ENCODE measurements at regions not wholly inside any gene's neighbourhood (a gene's known extent, or its start where the extent isn't known, plus 50 kb on each side); places are given as distances from the start of the nearest gene placed in this dataset.

DNA sequence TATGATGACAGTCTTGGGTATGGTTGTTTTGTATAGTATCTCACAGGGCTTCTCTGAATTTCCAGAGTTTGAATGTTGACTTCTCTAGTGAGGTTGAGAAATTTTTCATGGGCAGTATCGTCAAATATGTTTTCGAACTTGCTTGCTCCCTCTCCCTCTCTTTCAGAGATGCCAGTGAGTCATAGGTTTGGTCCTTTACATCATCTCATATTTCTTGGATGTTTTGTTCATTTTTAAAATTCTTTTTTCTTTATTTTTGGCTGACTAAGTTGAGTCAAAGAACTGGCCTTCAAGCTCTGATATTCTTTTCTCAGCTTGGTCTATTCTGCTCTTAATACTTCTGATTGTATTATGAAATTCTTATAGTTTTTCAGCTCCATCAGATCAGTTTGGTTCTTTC is 282.3 kb upstream of the NECTIN3 start:
- DNase-seq, result no peak

DNA sequence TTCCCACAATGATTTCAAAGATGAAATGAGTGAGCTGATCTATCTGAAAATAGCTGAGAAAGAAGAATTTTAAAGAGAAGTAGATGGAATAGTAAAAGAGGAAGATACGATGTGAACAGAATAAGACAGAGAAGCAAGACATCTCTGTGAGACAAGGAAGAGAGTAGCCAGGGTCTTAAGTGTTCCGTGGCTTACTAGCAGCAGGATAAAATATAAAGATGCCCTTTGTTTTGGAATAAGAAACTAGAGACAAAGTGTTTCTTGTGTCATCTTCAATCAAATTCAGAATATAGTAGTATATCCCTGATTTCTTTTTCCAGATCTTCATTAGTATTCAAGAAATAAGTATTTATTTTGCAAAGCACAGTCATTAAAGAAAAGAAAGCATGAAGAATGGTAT is 281.0 kb upstream of the NECTIN3 start:
- no peak for DNase-seq

DNA sequence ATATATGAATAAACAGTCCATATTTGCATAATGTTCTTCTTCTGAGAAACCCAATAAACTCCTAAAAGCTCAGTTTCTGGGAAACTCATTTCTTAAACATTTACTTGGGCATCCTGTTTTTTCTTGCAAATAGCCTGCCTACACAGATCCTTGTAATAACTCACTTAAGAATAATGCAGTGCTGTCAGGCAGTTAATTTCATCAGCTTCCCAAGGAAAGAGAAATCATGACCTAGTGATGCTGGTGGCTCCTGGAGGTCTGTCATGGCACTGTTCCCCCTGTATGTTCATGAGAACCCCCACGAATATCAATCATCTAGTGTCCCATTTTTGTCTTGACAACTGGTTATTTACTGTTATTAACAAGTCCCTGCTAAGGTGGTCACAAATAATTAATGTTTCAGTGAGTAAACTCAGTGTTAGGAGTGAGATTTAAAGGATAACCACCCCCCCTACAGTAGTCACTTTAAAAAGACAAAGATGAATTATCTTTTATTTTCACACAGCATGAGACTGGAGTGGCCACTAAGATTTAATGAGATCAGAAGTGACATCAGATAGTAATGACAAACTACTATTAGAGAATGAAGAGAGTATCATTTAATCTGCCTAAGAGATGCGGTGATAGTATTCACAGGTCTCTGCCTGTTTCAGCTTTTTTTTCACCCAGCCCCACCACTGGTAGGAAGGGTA is 279.5 kb upstream of the NECTIN3 start:
- DNase-seq, result no peak

DNA sequence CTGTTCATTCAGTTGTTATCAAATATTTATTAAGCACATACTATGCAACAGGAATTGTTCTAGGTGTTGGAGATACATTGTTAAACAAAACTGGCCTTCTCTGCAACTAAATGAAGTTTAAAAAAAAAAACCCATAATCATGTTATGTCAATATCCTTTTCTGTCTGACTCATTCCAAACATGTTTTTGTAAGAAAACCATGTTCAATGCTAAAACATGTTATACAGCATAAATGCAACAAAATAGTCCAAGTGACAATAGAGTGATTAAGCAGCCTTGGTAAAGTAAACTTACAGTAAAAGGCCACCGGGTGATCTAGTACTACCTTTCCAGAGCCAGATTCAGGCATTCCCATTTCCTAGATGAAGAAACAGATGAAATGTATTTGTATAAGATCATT is 278.0 kb upstream of the NECTIN3 start:
- DNase-seq, result no peak

DNA sequence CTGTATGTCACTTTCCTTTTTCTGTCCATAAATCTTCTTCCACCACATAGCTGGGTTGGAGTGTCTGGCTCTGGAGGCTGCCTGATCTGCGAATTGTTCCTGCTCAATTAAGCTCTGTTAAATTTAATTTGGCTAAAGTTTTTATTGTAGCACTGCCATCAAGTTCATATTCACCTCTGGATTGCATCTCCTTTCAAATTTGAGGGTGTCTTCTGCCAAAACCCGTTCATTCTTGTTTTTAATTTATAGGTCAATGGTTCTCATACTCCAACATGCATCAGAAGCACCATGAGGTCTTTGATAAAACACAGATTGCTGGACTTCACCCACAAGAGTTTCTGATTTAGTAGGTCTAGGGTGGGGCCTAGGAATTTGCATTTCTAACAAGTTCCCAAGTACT is 276.5 kb upstream of the NECTIN3 start:
- no peak for DNase-seq

DNA sequence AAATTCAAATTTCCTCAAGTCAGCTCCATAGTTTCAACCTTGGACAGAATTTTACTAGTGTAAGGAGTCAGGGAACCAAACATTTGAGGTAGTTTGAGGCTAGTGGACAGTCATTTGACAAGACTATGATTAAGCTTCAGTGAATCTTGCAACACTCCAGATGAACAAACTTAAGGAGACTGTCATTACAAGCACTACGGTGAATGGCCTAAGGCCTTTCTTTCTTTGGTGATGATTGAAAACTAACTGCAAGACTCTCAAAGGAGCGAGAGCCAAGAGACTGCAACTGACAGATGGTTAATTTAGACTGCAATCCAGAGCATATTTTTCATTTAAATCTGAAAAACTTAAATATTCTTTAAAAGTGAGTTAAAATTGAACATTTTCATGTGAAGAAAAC is 272.3 kb upstream of the NECTIN3 start:
- DNase-seq, result no peak

DNA sequence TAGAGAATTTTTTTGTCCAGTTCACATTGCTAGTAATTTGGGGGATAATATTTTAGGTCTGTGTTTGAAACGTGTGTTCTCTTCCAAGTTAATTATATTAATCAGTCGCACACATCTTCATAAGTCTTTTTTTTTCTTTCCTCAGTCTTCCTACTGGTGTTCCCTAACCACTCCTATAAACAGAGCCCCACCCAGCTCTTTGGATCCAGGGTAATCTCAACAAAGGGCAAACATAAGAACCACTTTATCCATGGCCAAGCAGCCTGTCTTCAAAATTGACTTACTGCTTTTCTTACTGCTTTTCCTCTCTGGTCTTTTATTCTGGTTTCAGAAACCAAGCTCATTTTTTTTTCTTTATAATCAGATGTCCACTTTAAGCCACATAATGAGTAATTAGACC is 266.8 kb upstream of the NECTIN3 start:
- no peak for DNase-seq

DNA sequence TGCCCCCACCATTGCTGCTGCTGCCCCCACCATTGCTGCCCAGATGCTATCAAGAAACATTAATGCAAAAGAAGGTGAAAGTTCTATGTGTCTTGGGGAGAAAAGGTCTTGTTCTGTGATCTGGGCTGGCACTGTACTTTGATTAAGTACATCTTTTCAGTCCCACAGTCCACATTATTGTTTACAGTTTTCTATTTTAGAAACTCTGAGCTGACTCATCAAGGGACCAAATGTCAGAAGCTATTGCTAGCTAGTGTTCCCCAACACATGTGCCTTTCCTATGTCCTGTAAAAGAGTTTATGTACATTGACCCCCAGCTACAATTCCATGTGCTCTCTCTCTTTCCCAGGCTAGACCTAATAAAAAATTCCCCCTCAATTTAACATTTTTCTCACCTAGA is 264.7 kb upstream of the NECTIN3 start:
- DNase-seq, result no peak

DNA sequence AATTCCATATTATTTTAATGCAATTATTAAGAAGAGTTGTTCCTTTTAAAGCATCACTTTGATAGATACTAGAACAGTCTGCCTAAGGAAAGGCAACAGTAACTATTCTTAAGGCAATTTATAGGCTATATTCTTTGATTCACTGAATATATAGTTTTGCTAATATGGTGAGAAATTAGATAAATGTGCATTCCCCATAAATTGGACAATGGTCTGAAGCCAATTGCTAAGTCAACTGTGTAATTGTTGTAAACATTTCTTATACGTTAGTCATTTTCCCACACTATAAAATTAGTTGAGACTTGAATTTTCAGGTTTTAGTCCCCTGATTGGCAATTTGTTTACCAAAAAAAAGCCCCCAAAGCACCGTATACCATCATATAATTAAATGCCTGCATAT is 263.0 kb upstream of the NECTIN3 start:
- DNase-seq, result no peak

DNA sequence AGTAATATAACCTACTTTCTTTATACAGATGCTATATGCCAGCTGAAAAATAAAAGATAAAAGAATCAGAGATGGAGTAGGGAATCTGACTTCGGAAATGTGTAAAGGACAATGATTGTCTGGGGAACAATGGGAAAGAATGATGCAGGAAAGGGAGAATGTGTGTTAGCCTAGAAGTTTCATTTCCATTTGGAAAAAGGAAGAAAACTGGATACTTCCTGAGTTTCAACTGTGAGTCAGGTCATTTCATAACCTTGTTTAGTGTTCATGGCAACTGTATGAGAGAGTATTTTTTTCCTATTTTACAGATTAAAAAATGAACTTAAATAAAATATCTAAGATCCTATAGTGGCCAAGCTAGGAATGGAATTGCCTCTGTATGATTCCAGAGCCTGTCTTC is 261.3 kb upstream of the NECTIN3 start:
- no peak for DNase-seq

DNA sequence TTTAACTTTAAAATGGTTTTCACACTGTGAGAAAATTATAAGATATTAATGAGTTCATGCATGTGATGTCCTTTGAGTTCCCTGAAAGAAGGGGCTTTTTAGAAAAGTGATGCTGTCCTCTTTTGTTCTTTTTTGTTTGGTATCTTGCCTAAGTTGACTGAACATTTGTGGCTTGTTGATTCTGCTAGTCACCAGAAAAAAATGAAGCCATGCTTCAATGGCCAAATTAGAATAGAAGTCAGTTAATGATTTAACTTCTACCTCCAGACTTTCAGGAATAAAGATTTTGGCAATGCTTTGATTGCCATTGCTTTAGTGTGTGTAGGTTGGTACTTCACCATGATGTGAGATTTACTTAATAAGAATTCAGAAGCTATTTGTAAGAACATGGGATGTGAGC is 260.6 kb upstream of the NECTIN3 start:
- no peak for DNase-seq

DNA sequence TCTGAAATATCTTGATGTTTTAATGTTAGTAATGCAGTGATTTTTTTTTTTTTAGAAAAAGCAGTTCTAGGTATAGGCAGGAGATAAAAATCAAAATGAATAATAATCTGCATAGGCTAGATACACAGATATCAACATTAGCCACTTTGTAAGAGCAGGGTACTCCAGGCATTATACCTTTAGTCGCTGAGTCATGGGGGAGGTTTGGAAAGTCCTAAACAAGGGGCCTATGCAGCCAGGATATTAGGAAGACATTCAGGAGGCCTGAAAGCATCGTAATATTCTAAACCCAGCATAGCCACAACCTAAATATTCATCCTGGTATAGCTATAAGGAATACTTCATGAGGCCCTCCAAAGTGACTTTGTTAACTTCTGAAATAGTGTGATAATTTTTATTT is 258.1 kb upstream of the NECTIN3 start:
- DNase-seq, result no peak

DNA sequence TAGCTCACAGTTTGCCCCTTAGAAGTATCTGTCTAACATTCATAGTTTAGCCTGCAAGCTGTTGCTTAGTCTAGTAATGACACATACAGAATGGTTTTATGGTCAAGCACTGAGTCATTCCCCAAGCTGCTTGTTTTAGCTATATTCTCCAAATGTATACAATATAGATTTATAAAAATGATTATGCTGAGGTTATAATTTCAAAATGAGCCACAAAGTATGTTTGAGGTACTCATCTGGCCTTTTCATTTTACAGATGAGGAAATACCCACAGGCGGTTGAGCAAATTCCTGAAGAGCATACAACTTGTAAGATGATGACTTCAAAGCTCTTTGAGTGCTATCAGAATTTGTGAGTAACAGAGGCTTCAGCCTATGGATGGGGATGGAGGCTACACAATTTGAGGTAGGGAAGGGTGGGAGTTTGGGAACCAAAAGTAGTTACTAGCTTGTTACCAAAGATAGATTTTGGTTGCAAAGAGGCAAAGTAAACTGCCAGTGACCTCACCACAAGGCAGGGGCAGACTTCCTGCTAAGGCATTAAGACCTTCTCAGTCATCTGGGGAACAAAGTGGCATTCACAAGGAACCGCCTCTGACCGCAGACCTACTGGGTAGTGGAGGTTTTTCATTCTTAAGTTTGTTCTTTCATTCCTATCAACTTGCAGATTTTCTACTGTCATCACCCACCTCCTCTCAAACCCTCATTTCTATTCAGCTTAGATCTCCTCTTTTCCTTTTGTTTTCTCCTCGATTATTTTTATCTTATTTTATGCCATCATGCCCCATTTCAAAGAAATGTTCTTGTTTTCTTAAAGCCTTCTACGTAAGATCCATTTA is 257.2 kb upstream of the NECTIN3 start:
- DNase-seq, result no peak

DNA sequence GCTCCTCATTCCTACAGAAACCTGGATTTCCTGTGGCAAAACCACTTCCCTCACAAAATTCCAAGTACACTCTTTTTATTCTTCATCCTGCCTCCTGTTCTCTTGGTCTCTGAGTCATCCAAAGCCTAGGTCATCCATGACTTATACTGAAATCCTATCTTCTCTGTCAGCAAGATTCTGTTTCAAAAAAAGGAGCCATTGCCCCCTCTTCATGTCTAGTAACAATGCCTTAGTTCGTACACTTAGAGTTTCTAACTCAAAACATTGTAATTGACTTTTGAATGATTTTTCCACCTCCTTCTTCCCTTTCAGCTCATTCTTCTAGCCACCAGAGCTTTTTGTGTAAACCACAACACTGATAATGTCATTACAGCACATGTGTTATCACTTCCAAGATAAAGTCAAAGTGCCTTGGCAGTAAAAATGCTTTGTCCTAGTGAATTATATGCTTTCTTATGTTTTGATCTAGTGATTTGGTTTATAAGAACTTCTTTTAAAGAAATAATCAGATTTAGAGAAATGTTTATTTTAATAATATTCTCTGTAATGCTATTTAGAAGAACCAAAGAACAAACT is 256.5 kb upstream of the NECTIN3 start:
- DNase-seq, result no peak

DNA sequence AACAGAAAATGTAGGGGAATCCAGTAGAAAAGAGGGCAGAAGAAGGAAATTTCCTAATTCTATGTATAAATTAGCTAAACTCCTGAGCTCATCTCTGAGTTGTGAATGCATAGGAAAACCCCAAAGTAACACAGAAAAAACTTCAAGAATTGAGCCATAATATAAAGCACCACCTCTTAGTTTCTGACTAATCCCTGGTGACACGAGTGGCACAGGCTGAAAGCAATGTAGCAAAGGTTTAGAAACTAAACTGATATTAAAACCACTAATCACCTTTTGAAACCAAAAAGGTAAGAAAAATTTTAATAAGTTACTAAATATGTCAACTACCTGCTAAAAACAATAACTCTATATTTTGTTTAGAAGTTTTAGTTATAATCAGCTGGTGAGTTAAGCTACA is 255.6 kb upstream of the NECTIN3 start:
- DNase-seq, result no peak

DNA sequence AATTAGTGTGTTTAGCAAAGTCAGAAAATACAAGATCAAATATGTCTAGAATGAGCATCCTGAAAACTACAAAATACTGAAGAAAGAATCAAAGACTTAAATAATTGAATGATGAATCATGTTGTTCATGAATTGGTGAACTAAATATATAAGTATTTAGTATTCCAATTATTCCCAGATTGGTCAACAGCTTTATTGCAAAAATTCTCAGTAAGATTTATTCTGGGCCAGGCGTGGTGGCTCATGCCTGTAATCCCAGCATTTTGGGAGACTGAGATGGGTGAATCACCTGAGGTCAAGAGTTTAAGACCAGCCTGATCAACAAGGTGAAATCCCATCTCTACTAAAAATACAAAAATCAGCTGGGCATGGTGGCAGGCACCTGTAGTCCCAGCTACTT is 250.0 kb upstream of the NECTIN3 start:
- no peak for DNase-seq

DNA sequence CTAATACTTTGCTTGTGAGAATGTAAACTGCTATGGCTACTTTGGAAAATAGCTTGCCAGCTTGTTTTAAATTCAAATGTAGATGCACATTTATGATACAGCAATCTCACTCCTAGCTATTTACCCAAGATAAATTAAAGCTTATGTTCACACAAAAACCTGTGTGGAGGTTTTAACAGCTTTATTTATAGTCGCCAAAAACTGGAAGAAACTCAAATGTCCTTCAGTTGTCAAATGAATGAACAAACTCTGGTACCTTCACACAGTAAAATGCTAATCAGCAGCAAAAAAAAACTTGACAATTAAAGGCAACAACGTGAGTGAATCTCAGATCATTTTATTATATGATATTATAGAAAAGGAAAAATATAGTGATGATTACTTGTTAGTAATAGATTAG is 248.6 kb upstream of the NECTIN3 start:
- DNase-seq, result no peak

DNA sequence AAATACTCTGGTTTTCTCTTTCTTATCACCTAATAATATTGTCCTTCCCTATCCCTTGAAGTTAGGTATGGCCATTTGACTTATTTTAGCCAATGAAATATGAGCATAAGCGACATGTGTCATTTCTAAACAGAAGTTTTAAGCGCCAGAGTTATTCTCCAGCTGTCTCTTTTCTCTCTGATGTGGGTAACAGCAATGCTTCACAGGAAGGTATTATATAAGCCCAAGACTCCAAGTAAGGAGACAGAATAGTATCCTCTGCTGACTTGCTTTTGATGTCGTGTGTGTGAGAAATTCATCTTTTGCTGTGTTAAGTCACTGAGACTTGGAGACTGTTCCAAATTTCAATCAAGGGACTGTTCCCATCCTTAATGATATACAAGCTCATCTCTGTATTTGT is 224.6 kb upstream of the NECTIN3 start:
- DNase-seq, result no peak

DNA sequence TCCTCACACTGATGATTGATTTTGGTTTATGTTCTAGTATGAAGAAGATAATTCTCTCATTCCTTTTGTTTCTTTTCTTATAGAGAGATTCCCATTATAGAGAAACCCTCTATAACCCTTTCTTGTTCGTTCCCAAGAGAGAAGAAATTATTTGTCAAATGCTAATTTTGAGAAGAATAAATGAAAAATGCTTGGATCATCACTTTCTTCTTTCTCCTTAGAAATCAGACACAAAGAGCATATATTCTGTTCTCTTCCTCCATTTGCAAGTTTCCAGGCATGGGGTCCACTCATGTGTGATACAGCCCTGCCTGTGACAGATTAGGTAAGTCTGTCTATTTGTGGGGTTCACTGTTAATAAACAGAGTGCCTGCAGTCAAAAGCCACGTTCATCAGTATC is 222.6 kb upstream of the NECTIN3 start:
- DNase-seq, result no peak

DNA sequence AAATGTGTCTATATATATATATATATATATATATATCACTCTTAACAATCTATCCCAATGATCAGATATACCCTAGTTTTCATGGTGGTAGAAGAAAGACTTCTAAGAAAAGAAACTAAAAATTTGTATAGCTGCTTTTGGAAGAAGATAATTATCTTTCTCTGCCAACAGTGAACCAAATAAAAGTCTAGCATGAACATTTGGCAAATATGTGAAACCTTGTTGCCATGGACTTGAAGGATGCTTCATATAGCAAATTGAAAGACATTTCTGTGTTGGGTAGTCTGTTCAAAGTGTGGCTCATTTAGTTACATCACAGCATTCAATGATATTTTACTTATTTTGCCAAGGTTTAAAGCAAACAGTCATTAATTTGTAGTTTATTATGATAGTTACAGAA is 219.9 kb upstream of the NECTIN3 start:
- no peak for DNase-seq

DNA sequence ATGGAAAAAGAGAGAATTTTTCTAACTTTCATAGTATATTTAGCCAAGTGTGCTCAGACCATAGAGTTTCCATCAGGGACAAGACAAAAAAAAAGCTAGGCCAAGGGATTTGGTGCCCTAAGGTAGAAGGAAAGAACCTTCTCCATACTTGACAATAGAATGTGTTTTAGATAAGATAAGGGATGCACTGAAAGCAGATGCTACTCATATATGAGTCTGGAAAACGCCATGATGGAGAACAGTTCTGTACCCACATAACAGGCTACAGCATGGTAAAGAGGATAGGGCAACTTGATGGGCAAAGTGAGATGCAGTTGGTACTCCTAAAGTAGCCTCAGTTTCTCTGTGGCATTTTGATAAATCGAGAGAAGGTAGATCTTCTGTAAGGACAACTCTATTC is 216.4 kb upstream of the NECTIN3 start:
- DNase-seq, result no peak

DNA sequence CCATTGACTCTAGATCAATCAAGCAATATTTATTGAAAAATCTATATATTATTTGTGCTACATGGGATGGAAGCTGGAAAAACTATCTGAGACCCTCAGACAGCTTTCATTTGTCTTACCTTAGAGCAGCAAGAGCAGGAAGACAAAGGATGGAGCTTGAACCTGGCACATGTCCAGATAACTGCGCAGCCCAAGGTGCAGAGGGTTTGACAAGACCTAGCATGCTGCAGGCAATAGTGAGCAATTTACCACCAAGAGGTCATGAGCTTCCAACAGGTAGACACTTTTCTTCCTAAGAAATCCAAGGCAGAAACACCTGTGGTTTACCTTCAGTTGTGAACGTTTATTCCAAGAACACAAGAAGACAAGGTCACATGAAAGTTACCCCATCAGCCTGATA is 214.7 kb upstream of the NECTIN3 start:
- DNase-seq, result no peak

DNA sequence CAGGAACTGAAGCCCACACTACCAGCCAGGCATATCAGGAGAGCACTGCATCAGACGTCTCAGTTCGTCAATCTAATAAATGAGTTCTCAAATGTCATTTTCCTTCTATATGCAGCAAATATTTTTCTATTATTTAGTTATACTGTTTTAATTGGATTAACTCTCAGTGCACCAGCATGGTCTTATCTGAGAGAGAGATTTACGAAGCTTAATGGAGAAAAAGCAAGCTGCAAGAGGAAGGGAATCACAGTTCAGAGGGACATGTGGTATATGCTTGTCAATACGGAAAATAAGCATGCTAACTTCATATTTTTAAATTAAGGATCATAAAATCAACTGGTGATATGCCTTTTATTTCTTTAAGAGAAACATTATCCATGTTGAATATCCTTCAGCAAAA is 213.1 kb upstream of the NECTIN3 start:
- no peak for DNase-seq

DNA sequence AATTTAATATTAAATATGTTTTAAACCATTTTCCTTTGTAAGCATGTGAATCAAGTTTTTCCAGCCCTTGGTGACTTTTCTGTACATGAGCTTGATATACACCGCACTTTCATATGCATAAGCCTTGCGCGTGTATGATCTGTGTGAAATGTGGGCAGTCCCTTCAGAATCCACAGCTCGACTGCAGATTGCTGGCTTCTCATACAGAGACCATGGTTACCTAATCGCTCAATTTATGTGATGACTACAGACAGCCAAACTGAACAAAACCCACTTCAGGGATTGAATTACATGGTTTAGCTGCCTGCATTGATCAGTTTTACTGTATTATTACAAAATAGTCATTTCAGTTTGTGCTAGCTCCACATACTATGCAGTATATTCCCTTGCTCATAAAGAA is 212.3 kb upstream of the NECTIN3 start:
- DNase-seq, result no peak

DNA sequence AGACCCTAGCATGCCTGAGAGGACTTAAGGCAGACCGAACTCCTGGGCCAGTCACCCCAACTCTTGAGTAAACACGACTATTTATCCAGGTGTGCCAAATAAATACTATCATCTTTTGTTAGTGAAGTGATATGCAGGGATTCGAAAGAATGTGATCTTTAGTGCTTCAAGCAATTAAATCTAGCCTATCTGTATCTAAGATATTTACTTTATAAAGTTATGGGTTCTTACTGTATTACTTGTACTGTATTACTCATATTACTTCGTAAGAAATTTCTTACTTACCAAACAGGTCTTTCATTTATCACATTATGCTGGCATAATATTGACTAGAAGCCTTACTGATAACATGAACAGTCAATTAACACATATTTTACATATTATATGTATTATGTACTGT is 211.6 kb upstream of the NECTIN3 start:
- no peak for DNase-seq
